ENCODE measurements at regions not wholly inside any gene's neighbourhood (a gene's known extent, or its start where the extent isn't known, plus 50 kb on each side); places are given as distances from the start of the nearest gene placed in this dataset.
A peak's percentile ranks its signal among the peaks of the same experiment; 100 is the strongest.

GRCh38 chr2:153043385-153043784 is 325.0 kb downstream of the ARL6IP6 start:
- CTCF ChIA-PET: interaction anchor here (0.9 kb wide), 1 partner anchor 16 kb away, joined by 3 read pairs; no protein-coding TSS in a partner anchor
- H3K4me3 Mint-ChIP-seq: no peak overlapping the region
- H3K27me3 Mint-ChIP-seq: no peaks in the 10 kb centered on the region
- H3K9me3 Mint-ChIP-seq (ENCODE audit: low read depth): no peaks in the 10 kb centered on the region
- no peak for DNase-seq
- H3K4me1 Mint-ChIP-seq: no peaks in the 10 kb centered on the region
- H3K27ac Mint-ChIP-seq: no peak overlapping the region
- no peak for ATAC-seq
- intact Hi-C loops (cut with DNase I, micrococcal nuclease): no loop called here
- H3K36me3 Mint-ChIP-seq (ENCODE audit: low read depth): no peaks in the 10 kb centered on the region
- POLR2A ChIA-PET: no interaction called here

GRCh38 chr2:153028626-153029025 is 310.2 kb downstream of the ARL6IP6 start:
- no peaks in the 10 kb centered on the region for H3K4me1 Mint-ChIP-seq
- CTCF ChIA-PET: no interaction called here
- POLR2A ChIA-PET: no interaction called here
- no peaks in the 10 kb centered on the region for H3K36me3 Mint-ChIP-seq (ENCODE audit: low read depth)
- H3K27ac Mint-ChIP-seq: no peak overlapping the region
- H3K9me3 Mint-ChIP-seq (ENCODE audit: low read depth): no peaks in the 10 kb centered on the region
- intact Hi-C loops (cut with DNase I, micrococcal nuclease): no loop called here
- DNase-seq (no peak), ATAC-seq (no peak)
- no peak overlapping the region for H3K4me3 Mint-ChIP-seq
- no peaks in the 10 kb centered on the region for H3K27me3 Mint-ChIP-seq

GRCh38 chr2:153027533-153027932 is 309.1 kb downstream of the ARL6IP6 start:
- ChIA-PET POLR2A (no interaction called here), CTCF (no interaction called here)
- no peaks in the 10 kb centered on the region for H3K4me1 Mint-ChIP-seq
- no peak overlapping the region for H3K27ac Mint-ChIP-seq
- H3K36me3 Mint-ChIP-seq (ENCODE audit: low read depth): no peaks in the 10 kb centered on the region
- no peaks in the 10 kb centered on the region for H3K9me3 Mint-ChIP-seq (ENCODE audit: low read depth)
- H3K4me3 Mint-ChIP-seq: no peak overlapping the region
- H3K27me3 Mint-ChIP-seq: no peaks in the 10 kb centered on the region
- DNase-seq (no peak), ATAC-seq (no peak)
- intact Hi-C loops (cut with DNase I, micrococcal nuclease): no loop called here

DNA sequence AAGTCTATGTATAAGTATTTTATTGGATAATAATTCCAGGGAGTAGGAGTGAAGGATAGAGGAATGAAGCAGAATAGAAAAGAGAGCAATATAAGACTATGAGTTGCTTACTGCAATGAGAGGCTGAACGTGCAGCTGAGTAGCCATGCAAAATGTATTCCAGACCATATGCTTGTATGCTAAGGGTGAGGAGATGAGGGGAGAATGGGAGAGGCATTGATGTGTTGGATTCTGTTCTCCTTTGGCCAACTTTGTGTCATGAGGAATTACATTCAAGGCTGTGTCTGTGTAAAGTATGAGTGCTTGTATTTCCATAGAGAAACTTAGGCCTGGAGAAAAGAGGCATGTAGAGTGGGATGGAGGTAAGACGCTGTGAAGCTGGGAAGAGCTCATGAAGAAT is 301.8 kb downstream of the ARL6IP6 start:
- H3K4me3 Mint-ChIP-seq: no peak overlapping the region
- CTCF ChIA-PET: no interaction called here
- H3K27ac Mint-ChIP-seq: no peak overlapping the region
- no peak for ATAC-seq
- H3K27me3 Mint-ChIP-seq: no peaks in the 10 kb centered on the region
- peaks cover 16% of the 10 kb centered on the region for H3K9me3 Mint-ChIP-seq (ENCODE audit: low read depth)
- DNase-seq: no peak
- no peaks in the 10 kb centered on the region for H3K4me1 Mint-ChIP-seq
- POLR2A ChIA-PET: no interaction called here
- H3K36me3 Mint-ChIP-seq (ENCODE audit: low read depth): no peaks in the 10 kb centered on the region
- intact Hi-C loops (cut with DNase I, micrococcal nuclease): no loop called here

- ChIA-PET POLR2A (no interaction called here), CTCF (no interaction called here)
- Mint-ChIP-seq H3K36me3 (ENCODE audit: low read depth) (no peaks in the 10 kb centered on the region), H3K27me3 (no peaks in the 10 kb centered on the region), H3K9me3 (ENCODE audit: low read depth) (no peaks in the 10 kb centered on the region), H3K27ac (no peak overlapping the region), H3K4me3 (no peak overlapping the region), H3K4me1 (no peaks in the 10 kb centered on the region)
- DNase-seq (no peak), ATAC-seq (no peak)
- intact Hi-C loops (cut with DNase I, micrococcal nuclease): no loop called here
These were observed 286.8 kb downstream of the ARL6IP6 start for GRCh38 chr2:153005071-153005730.

DNA sequence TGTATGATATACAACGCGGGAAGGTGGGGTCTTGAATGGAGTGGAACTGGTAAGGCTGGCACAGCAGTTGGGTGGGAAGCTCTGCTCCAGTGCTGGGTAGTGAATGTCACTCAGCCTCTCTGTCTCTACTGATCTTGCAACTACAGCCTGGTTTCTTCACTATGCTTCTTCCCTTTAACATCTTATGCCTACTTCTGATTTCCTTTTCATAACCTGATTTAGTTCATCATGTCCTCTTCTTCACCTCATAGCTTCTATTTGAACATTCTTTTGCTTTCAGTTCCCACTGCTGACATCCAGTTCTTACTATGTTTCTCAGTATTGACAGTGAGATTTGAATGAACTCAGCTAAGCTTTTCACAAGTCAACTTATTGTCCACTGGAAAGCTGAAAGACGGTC is 286.2 kb downstream of the ARL6IP6 start:
- ChIA-PET CTCF (no interaction called here), POLR2A (no interaction called here)
- no peaks in the 10 kb centered on the region for H3K36me3 Mint-ChIP-seq (ENCODE audit: low read depth)
- no peaks in the 10 kb centered on the region for H3K4me1 Mint-ChIP-seq
- DNase-seq (no peak), ATAC-seq (no peak)
- no peaks in the 10 kb centered on the region for H3K9me3 Mint-ChIP-seq (ENCODE audit: low read depth)
- no peak overlapping the region for H3K4me3 Mint-ChIP-seq
- H3K27ac Mint-ChIP-seq: no peak overlapping the region
- intact Hi-C loops (cut with DNase I, micrococcal nuclease): no loop called here
- no peaks in the 10 kb centered on the region for H3K27me3 Mint-ChIP-seq

DNA sequence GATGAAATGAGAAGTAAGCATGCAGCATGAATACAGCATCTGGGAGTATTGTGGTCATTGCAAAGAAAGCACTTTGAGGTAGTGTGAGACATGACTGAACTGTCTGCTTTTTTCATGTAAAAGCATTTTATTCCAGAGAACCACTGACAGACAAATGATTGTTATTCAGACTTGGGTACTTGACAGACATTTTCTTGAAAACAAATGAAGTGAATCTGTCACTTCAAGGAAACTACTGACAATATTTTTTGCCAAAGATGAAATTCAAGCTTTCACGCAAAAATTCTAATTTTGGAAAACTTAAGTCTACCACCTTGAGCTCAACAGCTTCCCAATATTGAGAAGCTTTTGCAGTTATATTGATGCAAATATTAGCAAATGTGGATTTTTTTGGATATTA is 255.7 kb downstream of the ARL6IP6 start:
- no peaks in the 10 kb centered on the region for H3K27me3 Mint-ChIP-seq
- intact Hi-C loops (cut with DNase I, micrococcal nuclease): no loop called here
- ATAC-seq: no peak
- ChIA-PET POLR2A (interaction anchor here (0.6 kb wide), 1 partner anchor 89 kb away, joined by 3 read pairs; no protein-coding TSS in a partner anchor), CTCF (interaction anchor here (0.5 kb wide), 1 partner anchor 27 kb away, joined by 3 read pairs; no protein-coding TSS in a partner anchor)
- no peak overlapping the region for H3K27ac Mint-ChIP-seq
- no peaks in the 10 kb centered on the region for H3K4me1 Mint-ChIP-seq
- H3K36me3 Mint-ChIP-seq (ENCODE audit: low read depth): no peaks in the 10 kb centered on the region
- DNase-seq: no peak
- H3K4me3 Mint-ChIP-seq: no peak overlapping the region
- H3K9me3 Mint-ChIP-seq (ENCODE audit: low read depth): peaks cover 8% of the 10 kb centered on the region

- CTCF ChIA-PET: no interaction called here
- Mint-ChIP-seq H3K9me3 (ENCODE audit: low read depth) (peaks cover 8% of the 10 kb centered on the region), H3K36me3 (ENCODE audit: low read depth) (no peaks in the 10 kb centered on the region), H3K4me3 (no peak overlapping the region), H3K4me1 (no peaks in the 10 kb centered on the region), H3K27ac (no peak overlapping the region), H3K27me3 (no peaks in the 10 kb centered on the region)
- intact Hi-C loops (cut with DNase I, micrococcal nuclease): no loop called here
- DNase-seq: no peak
- no peak for ATAC-seq
- POLR2A ChIA-PET: no interaction called here
These were observed 253.3 kb downstream of the ARL6IP6 start for GRCh38 chr2:152971685-152972084.

- Mint-ChIP-seq H3K4me1 (no peaks in the 10 kb centered on the region), H3K27me3 (no peaks in the 10 kb centered on the region), H3K36me3 (ENCODE audit: low read depth) (no peaks in the 10 kb centered on the region), H3K9me3 (ENCODE audit: low read depth) (no peaks in the 10 kb centered on the region), H3K4me3 (no peak overlapping the region), H3K27ac (no peak overlapping the region)
- ChIA-PET CTCF (no interaction called here), POLR2A (no interaction called here)
- no peak for DNase-seq
- no peak for ATAC-seq
- intact Hi-C loops (cut with DNase I, micrococcal nuclease): no loop called here
These were observed 244.0 kb downstream of the ARL6IP6 start for GRCh38 chr2:152962446-152962845.

- ATAC-seq (no peak), DNase-seq (no peak)
- intact Hi-C loops (cut with DNase I, micrococcal nuclease): no loop called here
- H3K4me3 Mint-ChIP-seq: no peak overlapping the region
- H3K9me3 Mint-ChIP-seq (ENCODE audit: low read depth): no peaks in the 10 kb centered on the region
- H3K27ac Mint-ChIP-seq: no peak overlapping the region
- H3K27me3 Mint-ChIP-seq: no peaks in the 10 kb centered on the region
- CTCF ChIA-PET: no interaction called here
- H3K36me3 Mint-ChIP-seq (ENCODE audit: low read depth): no peaks in the 10 kb centered on the region
- POLR2A ChIA-PET: no interaction called here
- no peaks in the 10 kb centered on the region for H3K4me1 Mint-ChIP-seq
These were observed 242.9 kb downstream of the ARL6IP6 start for GRCh38 chr2:152961351-152961750.

DNA sequence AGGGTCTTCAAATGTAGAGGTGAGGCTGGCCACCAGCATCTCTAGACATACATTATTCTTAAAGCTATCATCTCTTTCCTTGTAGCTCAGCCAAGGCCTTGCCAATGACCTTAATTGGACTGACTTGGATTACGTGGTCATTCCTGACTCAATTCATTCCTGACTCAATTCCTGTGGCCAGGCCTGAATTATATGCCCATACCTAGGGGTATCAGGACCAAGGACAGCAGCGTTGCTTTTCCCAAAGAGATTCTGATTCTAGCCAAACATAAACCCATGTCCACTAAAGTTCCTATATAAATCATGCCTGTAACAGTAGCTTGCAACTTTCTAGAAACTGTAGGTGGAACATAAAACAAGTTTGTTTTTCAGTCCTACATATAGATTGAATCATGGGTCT is 231.7 kb downstream of the ARL6IP6 start:
- Mint-ChIP-seq H3K9me3 (ENCODE audit: low read depth) (no peaks in the 10 kb centered on the region), H3K27me3 (no peaks in the 10 kb centered on the region), H3K36me3 (ENCODE audit: low read depth) (no peaks in the 10 kb centered on the region), H3K4me3 (no peak overlapping the region), H3K27ac (no peak overlapping the region), H3K4me1 (no peaks in the 10 kb centered on the region)
- peak; percentile 6 for DNase-seq
- ATAC-seq: no peak
- ChIA-PET POLR2A (no interaction called here), CTCF (no interaction called here)
- intact Hi-C loops (cut with DNase I, micrococcal nuclease): no loop called here

GRCh38 chr2:152944099-152944498 is 225.7 kb downstream of the ARL6IP6 start:
- CTCF ChIA-PET: no interaction called here

DNA sequence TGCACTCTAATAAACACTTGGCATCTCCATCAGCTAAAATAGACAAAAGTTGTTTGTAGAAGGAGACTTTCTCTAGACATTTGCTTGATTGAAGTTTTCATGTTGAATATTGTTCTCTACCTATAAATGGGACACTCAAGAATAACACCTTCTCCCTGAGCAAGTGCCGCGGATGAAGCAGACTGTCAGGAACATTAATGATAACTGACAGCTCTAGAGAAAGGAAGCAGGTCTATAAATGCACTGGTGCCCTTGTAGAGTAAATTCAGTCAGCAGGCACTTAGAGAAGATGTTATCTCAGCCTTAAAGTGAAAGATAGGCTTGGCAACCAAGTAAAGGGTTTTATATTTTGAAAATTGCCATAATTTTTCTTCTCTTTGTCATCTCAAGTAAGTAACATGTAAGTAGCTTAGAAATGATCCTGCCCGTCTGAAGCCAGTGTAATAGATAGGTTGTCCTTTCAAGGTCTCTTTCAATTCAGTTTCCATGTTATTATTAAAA is 224.6 kb downstream of the ARL6IP6 start:
- no peak for ATAC-seq
- Mint-ChIP-seq H3K36me3 (ENCODE audit: low read depth) (no peaks in the 10 kb centered on the region), H3K9me3 (ENCODE audit: low read depth) (peaks cover 6% of the 10 kb centered on the region), H3K4me3 (no peak overlapping the region), H3K27me3 (no peaks in the 10 kb centered on the region), H3K4me1 (no peaks in the 10 kb centered on the region), H3K27ac (no peak overlapping the region)
- intact Hi-C loops (cut with DNase I, micrococcal nuclease): no loop called here
- POLR2A ChIA-PET: no interaction called here
- CTCF ChIA-PET: no interaction called here
- DNase-seq: no peak

More at GRCh38 chr2:152944099-152944498, 225.7 kb downstream of the ARL6IP6 start:
- Mint-ChIP-seq H3K4me3 (no peak overlapping the region), H3K27me3 (no peaks in the 10 kb centered on the region), H3K36me3 (ENCODE audit: low read depth) (no peaks in the 10 kb centered on the region), H3K27ac (no peak overlapping the region), H3K9me3 (ENCODE audit: low read depth) (peaks cover 6% of the 10 kb centered on the region), H3K4me1 (no peaks in the 10 kb centered on the region)
- intact Hi-C loops (cut with DNase I, micrococcal nuclease): no loop called here
- no peak for ATAC-seq
- POLR2A ChIA-PET: no interaction called here
- DNase-seq: no peak

All from activated CD4-positive, alpha-beta T cell treated with anti-CD3 and anti-CD28 coated beads for 36 hours (primary cell).